ENCODE measurements at regions not wholly inside any gene's neighbourhood (a gene's known extent, or its start where the extent isn't known, plus 50 kb on each side); places are given as distances from the start of the nearest gene placed in this dataset.

GRCh38 chr1:102071451-102071850 is 74.7 kb upstream of the OLFM3 start:
- TF ChIP-seq NFIC (IDR thresholded peaks at IDR 0.05): no peak
- no peak for TF ChIP-seq TEAD4 (IDR thresholded peaks at IDR 0.05)
- no peak for TF ChIP-seq CEBPB (IDR thresholded peaks at IDR 0.05)
- no peak for TF ChIP-seq EP300 (IDR thresholded peaks at IDR 0.05; ENCODE audit: borderline replicate concordance)
- TF ChIP-seq, protein P1, sequence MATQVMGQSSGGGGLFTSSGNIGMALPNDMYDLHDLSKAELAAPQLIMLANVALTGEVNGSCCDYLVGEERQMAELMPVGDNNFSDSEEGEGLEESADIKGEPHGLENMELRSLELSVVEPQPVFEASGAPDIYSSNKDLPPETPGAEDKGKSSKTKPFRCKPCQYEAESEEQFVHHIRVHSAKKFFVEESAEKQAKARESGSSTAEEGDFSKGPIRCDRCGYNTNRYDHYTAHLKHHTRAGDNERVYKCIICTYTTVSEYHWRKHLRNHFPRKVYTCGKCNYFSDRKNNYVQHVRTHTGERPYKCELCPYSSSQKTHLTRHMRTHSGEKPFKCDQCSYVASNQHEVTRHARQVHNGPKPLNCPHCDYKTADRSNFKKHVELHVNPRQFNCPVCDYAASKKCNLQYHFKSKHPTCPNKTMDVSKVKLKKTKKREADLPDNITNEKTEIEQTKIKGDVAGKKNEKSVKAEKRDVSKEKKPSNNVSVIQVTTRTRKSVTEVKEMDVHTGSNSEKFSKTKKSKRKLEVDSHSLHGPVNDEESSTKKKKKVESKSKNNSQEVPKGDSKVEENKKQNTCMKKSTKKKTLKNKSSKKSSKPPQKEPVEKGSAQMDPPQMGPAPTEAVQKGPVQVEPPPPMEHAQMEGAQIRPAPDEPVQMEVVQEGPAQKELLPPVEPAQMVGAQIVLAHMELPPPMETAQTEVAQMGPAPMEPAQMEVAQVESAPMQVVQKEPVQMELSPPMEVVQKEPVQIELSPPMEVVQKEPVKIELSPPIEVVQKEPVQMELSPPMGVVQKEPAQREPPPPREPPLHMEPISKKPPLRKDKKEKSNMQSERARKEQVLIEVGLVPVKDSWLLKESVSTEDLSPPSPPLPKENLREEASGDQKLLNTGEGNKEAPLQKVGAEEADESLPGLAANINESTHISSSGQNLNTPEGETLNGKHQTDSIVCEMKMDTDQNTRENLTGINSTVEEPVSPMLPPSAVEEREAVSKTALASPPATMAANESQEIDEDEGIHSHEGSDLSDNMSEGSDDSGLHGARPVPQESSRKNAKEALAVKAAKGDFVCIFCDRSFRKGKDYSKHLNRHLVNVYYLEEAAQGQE (IDR thresholded peaks at IDR 0.05; ENCODE audit: low read depth): no peak
- TF ChIP-seq CREB1 (IDR thresholded peaks at IDR 0.05; ENCODE audit: low read depth): no peak
- TF ChIP-seq EGR1 (IDR thresholded peaks at IDR 0.05): no peak
- no peak for TF ChIP-seq YY1 (IDR thresholded peaks at IDR 0.05; ENCODE audit: low read depth)
- no peak for TF ChIP-seq FOXM1 (IDR thresholded peaks at IDR 0.05; ENCODE audit: borderline replicate concordance, low read depth)
- no peak for TF ChIP-seq RAD21 (IDR thresholded peaks at IDR 0.05; ENCODE audit: low read depth)
- TF ChIP-seq, protein P2, sequence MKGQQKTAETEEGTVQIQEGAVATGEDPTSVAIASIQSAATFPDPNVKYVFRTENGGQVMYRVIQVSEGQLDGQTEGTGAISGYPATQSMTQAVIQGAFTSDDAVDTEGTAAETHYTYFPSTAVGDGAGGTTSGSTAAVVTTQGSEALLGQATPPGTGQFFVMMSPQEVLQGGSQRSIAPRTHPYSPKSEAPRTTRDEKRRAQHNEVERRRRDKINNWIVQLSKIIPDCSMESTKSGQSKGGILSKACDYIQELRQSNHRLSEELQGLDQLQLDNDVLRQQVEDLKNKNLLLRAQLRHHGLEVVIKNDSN (IDR thresholded peaks at IDR 0.05): no peak
- TF ChIP-seq, protein P3, sequence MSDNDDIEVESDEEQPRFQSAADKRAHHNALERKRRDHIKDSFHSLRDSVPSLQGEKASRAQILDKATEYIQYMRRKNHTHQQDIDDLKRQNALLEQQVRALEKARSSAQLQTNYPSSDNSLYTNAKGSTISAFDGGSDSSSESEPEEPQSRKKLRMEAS (IDR thresholded peaks at IDR 0.05): no peak
